T47D (cell line): ENCODE measurements at regions not wholly inside any gene's neighbourhood (a gene's known extent, or its start where the extent isn't known, plus 50 kb on each side); places are given as distances from the start of the nearest gene placed in this dataset.

Experiments
- DNase-seq, 2 experiments: peaks; one replicate each; pipeline versions ENCODE4 v3.0.0 to v3.0.0-alpha.2; 2011 to 2012; ENCODE audit warnings: low read depth in 1 of 2, low spot score in 1 of 2
- JUND ChIP-seq: IDR thresholded peaks from 2 replicates; pipeline ENCODE4 v1.6.1; 2012; ENCODE audit warnings: low read depth
- in situ Hi-C: cut with HindIII; loops from 2 replicates; pipeline ENCODE4 v1.10.0; 2016; ENCODE audit warnings: low sequenced_read_pairs, low pct_unique_long_range_greater_than_20kb

DNA sequence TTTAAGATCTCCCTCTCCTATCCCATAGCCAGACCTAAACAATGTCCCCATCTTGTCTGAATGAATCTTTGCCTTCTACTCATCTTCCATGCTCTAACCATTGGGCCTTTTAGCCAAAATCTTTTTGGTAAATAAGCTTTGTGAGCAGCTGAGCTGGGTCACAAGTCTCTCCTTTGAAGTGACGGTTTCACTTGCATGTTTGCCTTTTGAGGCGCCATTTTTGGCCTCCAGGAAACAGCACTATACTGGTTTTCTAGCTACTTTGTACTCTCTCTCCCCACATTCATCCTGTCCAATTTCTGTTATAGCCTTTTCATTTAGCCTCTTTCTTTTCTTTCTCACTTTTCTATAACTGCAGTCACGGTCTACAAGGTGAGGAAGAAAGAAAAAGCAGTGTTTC lies 195.5 kb upstream of the C9orf72 start:
- in situ Hi-C loops = no loop called here
- no peak for TF ChIP-seq JUND
- no peak for DNase-seq

GRCh38 chr9:27770541-27770940 lies 197.3 kb upstream of the C9orf72 start:
- DNase-seq = no peak
- no peak for TF ChIP-seq JUND
- in situ Hi-C loops = no loop called here

GRCh38 chr9:27771803-27772545 lies 198.7 kb upstream of the C9orf72 start:
- no peak for DNase-seq
- in situ Hi-C loops = no loop called here
- no peak for TF ChIP-seq JUND

DNA sequence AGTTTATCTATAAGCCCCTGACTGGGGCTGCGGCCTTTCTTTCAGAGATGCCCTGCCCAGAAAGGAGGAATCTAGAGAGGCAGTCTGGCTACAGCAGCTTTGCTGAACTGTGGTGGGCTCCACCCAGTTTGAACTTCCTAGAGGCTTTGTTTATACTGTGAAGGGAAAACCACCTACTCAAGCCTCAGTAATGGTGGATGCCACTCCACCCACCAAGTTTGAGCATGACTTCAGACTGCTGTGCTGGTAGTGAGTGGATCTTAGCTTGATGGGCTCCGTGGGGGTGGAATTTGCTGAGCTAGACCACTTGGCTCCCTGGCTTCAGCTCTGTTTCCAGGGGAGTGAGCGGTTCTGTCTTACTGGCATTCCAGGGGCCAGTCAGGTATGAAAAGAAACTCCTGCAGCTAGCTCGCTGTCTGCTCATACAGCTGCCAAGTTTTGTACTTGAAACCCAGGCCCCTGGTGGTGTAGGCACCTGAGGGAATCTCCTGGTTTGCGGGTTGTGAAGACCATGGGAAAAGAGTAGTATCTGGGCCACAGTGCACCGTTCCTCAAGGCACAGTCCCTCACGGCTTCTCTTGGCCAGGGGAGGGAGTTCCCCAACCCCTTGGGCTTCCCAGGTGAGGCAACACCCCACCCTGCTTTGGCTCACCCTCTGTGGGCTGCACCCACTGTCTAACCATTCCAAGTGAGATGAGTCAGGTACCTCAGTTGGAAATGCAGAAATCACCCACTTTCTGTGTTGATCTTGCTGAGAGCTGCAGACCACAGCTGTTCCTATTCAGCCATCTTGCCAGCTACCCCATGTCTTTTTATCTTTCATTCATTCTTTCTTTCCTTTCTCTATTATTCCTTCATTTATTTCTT lies 211.8 kb upstream of the C9orf72 start:
- in situ Hi-C loops = no loop called here
- DNase-seq = no peak
- no peak for TF ChIP-seq JUND

- TF ChIP-seq JUND = no peak
- DNase-seq = no peak
- in situ Hi-C loops = no loop called here
These were observed 212.4 kb upstream of the C9orf72 start for GRCh38 chr9:27785714-27786100.

DNA sequence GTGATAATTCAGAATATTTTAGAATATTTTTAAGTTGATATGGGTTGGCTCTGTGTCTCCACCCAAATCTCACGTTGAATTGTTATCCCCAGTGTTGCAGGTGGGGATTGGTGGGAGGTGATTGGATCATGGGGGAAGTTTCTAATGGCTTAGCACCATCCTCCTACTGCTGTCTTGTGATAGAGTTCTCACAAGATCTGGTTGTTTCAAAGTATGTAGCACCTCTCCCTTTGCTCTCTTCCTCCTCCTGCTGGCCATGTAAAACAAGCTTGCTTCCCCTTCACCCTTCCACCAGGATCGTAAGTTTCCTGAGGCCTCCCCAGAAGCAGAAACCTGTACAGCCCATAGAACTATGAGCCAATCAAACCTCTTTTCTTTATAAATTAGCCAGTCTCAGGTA lies 214.6 kb upstream of the C9orf72 start:
- DNase-seq = no peak

DNA sequence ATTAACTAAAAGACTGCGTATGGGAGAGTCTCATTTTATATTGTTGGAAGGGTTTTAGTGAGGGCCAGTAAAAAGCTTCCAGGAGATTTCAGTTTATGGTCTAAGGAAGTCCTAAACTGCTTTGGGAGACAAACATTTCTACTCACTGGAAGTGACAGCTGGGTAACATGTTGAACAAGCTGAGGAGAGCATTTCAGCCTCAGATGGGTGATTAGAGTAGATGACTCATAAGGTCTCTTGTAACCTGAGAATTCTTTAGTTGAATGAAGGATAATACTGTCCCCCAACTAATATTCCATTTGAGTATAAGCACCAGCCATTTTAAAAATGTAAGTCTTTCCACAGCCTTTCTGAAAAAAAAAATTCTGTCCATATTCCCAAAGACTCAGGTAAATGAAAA lies 218.0 kb upstream of the C9orf72 start:
- DNase-seq = no peak
- no peak for TF ChIP-seq JUND
- in situ Hi-C loops = no loop called here

More for the DNA sequence above, 214.6 kb upstream of the C9orf72 start:
- in situ Hi-C loops = no loop called here
- no peak for TF ChIP-seq JUND

DNA sequence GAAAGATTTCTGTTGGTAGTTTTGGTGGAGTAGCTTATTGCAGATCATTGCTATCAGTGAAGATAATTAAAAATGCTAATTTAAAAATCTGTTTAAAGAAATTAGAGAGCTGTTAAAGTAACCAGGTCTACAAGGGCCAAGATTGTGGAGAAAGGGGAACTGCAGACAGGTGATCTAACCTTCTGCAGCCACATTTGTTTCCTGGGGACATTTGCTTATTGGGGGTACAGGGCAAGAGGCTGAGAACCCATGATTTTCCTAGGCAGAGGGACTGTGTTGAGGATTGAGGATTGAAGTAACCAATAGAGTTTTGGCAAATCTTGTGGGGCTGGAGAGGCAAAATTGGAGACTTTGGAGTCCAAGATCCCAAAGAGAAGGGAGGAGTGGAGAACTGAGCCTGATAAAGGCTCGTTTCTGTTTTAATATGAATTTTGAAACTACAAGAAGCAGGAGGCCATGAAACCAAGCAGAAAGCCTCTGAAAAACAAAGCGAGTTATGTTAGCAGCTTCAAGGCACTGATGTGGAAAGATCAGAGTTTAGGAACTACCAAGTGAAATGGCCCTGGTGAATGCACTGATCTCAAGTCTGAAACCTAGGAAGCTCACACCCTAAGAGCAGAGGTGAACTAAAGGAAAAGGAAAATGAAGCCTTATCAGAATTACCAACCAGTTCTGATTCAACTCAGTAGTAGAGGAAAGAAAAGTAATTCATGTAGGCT lies 219.8 kb upstream of the C9orf72 start:
- no peak for TF ChIP-seq JUND
- DNase-seq = no peak
- in situ Hi-C loops = no loop called here

DNA sequence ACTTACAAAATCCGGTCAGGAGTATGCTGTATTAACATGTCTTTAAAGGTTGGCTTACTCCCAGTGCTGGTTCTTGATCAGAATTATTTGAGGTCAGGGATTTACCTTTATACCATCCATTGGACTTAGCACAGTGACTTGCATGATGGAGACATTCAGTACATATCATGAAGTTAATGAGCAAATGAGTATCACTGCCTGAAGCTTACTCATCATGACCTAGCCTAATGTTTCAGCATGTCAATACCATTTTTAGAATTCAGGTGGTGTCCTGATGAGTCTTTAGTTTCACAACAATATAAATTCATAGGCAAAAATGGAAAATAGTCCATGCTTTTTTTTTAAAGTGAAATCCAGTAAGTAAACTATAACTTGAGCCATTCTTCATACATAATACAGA lies 226.0 kb upstream of the C9orf72 start:
- no peak for DNase-seq
- TF ChIP-seq JUND = no peak
- in situ Hi-C loops = no loop called here

DNA sequence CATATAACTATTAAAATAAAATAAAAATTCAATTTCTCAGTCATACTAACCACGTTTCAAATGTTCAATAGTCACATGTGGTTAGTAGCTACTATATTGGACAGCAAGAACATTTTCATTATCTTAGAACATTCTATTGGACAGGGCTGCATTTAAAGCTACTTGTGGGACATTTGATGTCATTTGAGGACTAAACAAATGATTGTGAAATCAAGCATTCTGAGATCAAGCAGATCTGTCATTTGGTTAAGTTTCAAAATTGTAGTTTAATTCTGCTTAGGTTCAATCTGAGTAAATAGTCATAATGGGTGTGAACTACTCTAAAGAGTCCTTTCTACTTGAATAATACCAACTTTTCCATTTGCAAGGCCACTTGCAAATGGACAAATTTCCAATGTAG lies 226.9 kb upstream of the C9orf72 start:
- in situ Hi-C loops = no loop called here
- TF ChIP-seq JUND = no peak
- no peak for DNase-seq

- in situ Hi-C loops = no loop called here
- no peak for TF ChIP-seq JUND
- DNase-seq = no peak
These were observed 227.6 kb upstream of the C9orf72 start for GRCh38 chr9:27800692-27801370.

DNA sequence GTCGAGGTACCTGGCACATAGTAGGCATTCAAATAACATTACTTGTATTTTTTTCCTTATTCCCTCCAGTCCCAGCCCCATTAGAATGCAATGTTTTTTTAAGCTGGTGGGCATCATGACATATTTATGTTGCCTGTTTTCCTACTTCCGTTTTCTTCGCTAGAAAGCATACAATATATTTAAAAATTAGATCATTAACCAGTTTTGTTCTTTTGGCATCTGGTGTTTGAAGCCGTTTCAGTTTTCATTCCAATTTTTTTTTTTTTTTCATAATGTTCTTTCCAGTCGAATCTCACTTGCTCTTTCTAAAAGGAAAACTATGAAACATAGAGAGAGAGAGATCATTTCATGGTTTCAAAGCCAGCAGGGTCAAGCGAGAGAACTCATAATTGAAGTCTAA lies 228.3 kb upstream of the C9orf72 start:
- TF ChIP-seq JUND = no peak
- in situ Hi-C loops = no loop called here
- no peak for DNase-seq
